Bone marrow (tissue), 2 donors: ENCODE measurements at regions not wholly inside any gene's neighbourhood (a gene's known extent, or its start where the extent isn't known, plus 50 kb on each side); places are given as distances from the start of the nearest gene placed in this dataset.
"Not testable (repeated sequence)": the region's sequence is repeated elsewhere in the genome, so short reads cannot be mapped to it uniquely, and the experiment has no call there.

Experiments used
- DNase-seq, 2 donors: peaks; one replicate each; lab custom pipeline; 2025; lab: John Stamatoyannopoulos, UW

DNA sequence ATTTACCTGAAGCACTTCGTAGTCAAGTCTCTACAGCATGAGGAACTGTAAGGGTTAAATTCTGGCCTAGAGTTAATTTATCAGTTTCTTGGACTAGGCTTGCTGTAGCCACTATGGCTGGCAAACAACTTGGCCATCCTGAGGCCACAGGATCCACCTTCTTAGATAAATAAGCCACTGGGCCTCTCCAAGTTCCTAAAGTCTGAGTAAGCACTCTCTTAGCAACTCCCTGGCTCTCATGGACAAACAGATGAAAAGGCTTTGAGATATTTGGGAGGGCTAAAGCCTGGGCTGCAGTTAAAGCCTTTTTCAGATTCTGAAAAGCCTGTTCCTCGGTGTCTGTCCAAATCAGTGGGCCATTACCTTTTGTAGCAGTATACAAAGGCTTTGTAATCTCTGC is 675.0 kb downstream of the TMEM121 start:
- no peak for DNase-seq

DNA sequence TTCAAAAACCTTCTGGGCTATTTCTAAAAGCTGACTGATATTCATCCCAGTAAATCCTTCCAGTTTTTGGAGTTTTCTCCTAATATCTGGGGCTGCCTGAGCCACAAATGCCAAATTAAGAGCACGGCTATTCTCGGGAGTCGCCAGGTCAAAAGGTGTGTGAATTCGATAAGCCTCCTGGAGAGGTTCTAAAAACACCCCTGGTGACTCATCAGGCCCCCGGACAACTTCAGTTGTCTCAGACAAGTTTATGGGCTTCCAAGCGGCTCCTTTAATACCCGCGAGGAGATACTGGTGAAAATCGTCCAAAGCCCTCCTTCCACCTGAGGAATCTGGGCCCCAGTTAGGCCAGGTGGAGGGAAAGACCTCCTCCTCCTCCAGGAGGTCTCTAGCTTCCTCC is 677.1 kb downstream of the TMEM121 start:
- no peak for DNase-seq

DNA sequence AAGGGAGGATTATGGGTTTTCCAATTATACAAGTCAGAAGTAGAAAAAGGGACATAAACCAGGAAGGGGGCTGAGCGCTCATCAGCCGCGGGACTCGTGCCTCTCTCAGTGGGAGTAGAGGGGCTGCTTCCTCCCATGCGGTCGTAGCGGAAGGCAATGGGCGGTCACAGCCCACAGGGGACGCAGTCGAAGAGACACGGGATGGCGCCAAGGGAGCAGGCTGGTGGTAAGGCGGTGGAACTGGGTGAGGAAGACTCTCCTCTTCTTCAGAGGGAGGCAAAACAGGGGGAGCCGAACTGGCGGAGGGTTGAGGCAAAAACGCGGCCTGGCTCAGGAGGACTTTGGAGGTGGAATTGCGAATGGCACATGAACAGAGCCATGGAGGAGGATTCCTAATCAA is 677.7 kb downstream of the TMEM121 start:
- no peak for DNase-seq

DNA sequence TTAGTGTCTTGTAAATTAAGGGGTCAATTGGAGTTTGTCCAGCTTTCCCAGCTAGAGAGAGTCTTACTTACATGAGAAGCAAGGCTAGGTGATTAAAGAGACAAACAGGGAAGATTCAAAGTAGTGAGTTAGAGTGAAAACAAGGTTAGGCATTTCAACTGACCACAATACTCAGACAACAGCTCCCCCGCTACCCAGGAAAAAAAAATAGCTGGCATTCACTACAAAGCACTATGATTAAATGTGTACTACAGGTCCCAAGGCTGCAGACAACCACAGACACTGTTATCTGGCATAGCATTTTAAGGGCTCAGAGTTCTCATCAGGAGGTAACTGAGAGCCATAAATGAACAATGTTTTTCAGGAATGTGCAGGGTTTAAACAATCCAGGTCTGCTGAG is 680.9 kb downstream of the TMEM121 start:
- DNase-seq = no peak

DNA sequence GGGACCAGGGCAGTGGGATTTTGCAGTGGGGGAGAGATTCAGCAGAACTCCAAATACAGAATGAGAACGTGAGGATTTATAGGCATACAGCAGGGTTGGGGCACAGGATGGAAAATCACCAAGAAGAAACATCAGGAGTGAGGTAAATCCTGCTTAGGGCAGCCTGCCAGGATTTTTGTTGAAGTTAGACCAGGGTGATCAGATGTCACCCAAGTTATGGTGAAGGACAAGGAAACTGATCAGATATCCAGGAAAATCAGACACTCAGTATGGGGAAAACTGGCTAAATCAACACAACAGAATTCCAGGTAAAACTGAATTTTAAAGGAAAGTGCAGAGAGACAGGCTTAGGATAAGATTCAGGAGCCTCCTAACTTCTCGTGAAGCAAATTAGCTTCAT is 682.4 kb downstream of the TMEM121 start:
- DNase-seq = no peak

DNA sequence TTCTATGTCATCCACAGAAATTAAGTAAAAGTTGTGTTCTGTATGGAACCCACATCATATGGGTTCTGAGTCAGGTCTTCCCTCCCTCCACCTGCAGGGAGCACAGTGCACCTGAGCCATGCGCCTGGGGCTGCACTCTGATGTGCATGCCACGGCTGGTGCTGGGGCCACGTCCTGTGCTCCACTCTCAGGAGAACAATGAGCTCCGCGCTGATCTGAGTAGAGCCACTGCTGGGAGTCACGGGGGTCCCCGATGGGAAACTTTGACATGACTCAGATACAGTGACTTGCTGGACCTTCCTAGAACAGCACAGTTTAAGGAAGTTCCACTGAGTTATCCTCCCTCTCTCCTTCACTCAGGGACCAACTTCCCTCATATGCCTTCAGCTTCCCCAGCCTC is 683.4 kb downstream of the TMEM121 start:
- DNase-seq = no peak

DNA sequence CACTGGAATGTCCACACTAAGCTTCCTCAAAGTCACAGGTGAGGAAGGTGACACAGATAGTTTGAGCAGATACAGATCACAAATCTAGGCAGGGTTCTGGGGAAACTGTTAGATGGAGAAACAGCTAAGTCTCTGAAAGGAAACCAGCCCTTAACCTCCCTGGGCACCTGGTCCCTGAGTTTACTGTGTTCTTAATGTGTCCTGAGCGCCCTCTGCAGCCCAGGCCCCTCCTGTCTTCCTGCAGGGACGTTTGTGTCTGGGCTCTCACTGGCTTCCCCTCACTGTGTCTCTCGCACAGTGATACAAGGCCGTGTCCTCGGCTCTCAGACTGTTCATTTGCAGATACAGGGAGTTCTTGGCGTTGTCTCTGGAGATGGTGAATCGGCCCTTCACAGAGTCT is 684.3 kb downstream of the TMEM121 start:
- DNase-seq = peak in 1 of 2 donors; percentile 45

DNA sequence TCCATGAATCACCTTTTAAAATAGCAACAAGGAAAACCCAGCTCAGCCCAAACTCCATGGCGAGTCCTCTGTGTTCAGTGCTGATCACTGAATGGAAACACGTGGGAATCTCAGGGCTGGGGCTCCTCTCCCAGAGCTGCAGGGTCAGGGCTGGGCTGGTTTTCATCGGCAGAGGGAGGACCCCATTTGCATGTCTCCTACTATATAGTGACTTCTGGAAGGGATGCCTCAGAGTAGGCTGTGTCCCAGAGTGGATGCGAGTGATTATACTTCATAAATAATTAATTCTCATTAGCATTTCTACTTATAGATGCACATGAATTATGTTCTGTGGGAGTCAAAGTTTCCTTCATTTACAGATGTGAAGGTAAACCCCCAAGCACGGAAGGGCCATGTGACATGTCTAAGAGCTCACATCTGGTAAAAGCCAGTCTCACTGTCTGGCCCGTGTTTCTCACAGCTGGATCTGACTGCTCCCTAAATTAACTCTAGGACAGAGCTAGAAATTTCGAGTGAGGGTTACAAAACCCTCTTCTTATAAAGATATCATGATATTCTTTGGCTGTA is 685.0 kb downstream of the TMEM121 start:
- DNase-seq = no peak

DNA sequence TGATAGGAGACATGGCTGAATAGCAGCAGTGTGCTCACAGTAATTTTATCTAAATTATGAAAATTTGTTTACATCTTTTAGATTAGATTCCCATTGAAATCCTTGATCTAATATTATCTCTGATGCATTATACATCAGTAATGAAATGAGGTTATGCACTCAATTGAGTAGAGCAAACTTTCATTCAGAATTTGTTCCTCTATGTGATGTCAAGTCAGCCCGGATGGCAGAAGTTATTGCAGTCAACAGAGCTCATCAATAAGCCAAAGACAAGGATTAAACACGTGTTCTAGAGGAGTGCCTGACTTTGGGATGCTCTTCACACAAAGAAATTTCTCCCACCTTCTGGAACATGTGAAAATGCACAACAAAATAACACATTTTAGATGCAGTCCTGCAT is 688.8 kb downstream of the TMEM121 start:
- no peak for DNase-seq

DNA sequence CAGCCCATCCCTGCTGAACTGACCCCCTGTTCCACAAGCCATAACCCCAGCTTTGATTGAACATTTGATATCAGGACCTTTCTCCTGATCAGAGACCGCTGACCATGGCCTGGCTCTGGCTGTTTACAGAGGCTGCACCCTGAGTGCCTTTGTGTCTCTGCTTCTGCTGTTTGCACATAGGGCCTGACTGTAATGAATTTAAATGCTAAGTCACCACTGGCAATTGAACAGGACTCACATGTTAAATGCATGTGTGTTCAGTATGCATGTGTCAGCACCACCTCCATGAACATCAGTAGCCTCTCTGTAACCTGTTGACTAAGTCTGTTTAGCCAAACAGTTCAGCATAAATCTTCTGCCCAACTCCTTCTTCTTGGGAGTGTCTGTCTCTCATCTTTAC is 690.3 kb downstream of the TMEM121 start:
- DNase-seq = no peak

DNA sequence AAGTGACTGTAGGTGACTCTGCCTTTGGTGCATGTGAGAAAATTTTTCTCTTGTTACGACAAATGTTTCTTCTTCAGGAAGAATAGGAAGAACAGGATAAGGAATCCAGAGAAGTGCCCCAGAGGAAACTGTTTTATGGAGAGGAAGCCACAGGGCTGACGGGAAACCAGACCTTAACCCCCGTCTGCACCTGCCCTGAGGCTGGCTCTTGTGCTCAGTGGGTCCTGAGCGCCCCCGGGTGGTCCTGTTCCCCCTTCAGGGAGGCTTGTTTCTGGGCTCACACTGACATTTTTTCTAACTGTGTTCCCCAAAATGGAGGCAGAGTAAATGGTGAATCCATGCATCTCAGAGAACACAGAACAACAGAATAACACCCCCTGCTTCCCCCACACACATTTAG is 691.8 kb downstream of the TMEM121 start:
- peak in 1 of 2 donors; percentile 73 for DNase-seq

DNA sequence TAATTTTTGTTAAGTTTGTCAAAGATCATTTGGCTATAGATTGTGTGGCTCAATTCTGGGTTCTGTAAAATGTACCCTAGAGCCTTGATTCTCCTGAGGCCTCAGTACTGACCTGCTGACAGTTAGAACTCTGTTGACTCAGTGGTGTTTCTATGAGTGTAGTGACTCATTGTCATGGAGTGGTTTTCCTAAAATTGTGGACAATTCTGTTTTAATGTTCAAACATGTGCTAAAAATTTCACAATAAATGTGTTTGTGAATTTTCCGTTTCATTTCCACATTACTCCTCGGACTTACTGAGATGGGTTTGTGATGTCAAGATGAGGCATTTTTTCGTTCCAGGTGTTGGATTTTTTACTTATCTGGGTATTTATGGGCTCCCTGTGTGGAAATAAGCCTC is 695.9 kb downstream of the TMEM121 start:
- no peak for DNase-seq

DNA sequence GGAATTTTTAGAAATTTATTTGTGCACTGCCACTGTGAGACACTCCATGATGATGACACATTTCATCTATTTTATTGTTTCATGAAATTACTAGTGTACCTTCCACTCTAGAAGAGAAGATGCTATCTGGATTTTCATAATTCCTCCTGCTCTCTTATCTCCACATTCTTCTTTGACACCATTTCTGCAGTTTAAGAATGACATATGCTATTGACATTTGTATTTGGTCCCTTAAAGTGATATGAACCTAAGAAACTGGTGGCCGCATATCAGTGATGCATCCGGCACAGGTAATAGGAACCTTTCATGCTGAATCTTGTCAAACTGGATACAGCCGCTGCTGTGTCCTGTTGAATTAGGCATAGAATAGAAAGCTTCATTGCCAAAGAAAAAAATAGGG is 696.3 kb downstream of the TMEM121 start:
- DNase-seq = peak in 1 of 2 donors; percentile 6

DNA sequence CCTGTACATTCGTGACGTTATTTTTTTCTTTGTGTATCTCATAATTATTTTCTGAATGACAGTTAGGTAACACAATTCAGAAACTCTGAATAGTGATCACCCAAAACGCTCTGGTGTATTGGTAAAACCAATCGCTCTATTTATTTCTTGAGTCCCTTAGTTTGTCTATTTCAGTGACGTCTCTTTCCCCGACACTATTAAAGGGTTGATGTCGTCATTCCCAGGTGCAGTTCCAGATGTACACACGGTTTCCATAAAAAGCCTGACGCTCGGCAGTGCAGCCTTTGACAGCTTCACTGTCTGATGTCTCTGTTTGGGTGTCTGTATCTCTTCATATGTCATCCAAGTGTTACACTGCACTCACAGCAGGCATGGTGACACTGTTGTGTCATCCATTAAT is 701.4 kb downstream of the TMEM121 start:
- no peak for DNase-seq

DNA sequence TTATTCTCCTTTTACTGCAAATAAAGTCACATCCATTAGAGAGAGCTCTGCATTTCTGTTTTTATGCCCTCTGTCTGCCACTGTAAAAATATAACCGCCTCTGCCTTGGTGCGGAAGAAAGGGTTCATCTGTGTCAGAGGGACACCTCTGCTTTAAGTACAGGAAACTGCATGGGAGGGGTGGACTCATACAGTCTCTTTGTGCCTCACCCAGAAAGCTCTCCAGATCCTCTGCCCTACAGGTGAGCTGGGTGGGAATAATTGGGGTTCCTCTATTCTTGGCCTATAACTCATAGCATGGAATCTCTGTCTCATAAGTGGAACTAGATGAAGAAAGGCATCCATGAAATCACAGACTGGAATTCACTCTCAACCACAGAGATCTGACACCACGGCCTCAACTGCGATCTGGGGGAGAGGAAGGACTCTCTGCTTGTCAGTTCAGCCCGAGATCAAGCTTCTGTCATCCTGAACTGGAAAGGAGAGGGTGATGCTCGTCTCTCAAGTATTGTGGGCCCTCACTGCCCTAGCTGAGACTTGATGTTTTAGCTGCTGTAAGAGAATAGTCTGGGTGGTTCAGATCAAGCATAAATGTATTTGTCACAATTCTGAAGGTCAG is 702.3 kb downstream of the TMEM121 start:
- no peak for DNase-seq

DNA sequence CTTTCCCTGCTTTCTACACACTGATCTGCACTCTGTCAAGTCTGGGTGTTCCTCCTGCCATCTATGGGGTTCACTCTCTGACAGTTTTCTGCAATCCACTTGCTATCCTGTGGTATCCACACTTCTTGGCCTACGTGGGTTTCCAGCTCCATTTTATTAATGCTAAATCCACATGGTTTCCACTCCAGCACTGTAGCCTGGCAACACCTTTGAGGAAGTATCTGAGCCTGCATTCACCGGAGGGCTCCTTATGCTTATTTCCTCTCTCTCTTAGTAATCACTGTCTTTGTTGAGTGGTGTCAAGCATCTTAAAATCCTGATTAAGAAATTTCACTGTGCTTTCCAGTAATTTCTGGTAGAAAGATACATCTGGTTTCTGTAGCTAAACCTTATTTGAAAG is 703.7 kb downstream of the TMEM121 start:
- DNase-seq = no peak

DNA sequence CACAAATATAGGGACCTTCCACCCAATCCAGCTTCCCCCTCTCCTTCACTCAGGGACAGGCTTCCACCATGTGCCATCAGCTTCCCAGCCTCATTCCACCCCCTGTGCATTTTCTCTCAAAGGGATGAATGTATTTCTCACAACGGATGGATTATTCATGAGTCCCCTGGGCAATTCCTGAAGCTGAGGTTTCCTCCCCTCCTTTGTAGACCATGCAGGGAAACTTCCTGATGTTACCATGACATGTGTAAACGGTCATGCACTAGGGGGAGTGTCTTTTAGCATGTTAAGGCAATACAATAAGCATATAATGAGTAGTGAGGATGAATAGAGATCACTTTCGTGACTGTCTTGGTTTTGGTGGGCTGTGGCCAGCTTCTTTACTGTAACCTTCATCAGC is 706.8 kb downstream of the TMEM121 start:
- not testable (repeated sequence) for DNase-seq

DNA sequence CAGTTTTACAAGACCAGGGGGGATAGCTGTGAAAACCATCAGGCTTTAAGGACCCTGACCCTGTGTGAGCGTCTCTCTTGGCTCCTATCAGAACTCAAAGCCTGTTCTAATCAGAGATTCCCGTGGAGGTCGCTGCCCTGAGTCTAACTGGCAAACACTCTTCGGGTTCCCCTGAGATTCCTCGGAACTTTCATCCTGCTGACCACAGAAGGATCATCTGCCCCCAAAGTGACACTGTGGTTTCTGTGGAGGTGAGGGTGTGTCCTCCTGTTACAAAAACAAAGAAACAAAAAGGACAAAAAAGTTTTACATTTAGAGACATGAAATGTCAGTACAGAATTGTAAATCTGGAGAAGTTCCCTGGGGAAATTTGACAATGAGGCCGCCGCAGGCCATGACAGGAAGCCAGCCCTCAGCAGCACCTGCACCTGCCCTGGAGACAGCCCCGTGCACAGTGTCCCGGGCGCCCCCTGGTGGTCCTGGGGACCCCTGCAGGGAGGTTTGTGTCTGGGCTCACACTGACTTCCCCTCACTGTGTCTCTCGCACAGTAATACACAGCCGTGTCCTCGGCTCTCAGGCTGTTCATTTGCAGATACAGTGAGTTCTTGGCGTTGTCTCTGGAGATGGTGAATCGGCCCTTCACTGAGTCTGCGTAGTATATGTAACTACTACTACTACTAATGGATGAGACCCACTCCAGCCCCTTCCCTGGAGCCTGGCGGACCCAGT is 708.3 kb downstream of the TMEM121 start:
- DNase-seq = not testable (repeated sequence)

DNA sequence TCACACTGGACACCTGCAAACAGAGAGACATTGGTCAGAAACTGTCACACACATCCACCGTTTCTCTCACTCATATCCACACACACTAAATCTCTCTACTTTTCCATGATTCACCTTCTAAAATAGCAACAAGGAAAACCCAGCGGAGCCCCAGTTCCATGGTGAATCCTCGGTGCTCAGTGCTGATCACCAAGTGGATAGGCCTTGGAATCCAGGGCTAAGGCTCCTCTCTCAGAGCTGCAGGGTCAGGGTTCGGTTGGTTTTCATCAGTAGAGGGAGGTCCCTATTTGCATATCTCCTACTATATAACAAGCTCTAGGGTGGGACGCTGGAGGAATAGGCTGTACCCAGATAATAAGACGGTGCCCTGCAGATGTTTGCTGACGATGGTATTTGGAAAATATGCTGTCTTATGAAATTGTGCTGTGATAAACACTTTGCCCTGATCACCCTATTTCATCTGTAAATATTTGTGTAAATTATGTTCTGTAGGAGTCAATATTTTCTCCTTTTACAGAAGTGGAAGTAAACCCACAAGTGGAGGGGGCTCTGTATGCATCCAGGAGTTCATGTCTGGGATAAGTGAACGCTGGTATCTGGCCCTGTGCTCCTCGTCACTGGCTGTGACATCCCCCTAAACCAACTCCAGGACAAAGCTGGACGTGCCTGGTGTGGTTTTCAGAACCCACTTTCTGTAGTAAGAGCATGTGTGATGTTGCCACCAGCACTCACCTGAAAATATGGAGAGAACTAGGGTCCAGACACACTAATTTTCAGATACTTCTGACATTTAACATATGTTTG is 709.2 kb downstream of the TMEM121 start:
- no peak for DNase-seq

DNA sequence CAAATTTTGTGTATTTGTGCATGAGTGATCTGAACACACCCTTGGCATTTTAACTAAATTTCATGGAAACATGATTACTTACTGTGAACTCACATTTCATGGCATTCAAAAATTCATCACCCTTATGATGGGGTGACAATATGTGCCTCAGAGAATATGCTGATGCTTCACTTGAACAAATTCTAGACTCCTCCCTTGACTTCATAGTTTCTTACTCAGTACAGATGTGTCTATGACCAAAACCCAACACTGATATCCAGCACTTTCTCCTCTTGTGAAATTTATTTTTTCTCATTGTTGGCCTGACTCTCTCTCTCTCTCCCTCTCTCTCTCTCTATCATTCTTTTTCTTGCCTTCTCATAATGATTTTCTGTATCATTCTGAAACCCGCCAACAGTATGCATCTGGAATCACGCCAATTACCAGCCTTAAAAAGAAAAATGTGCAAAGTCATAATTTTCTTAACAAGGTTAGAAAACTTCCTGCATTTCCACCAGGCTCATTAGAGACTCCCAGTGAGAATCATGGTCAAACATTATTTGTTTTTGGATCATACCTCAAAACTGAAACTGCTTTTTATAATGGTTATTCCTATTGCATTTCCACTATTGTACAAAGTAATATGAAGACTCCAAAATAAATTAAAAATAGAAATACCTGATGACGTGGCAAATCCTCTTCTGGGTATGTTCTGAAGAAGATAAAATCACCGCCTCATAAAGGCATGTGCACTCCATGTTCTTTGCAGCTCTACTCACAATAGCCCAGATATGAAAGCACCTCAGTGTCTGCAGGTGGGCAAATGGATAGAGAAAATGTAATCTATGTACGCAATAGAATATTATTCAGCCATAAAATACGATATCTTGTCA is 722.2 kb downstream of the TMEM121 start:
- DNase-seq = no peak

DNA sequence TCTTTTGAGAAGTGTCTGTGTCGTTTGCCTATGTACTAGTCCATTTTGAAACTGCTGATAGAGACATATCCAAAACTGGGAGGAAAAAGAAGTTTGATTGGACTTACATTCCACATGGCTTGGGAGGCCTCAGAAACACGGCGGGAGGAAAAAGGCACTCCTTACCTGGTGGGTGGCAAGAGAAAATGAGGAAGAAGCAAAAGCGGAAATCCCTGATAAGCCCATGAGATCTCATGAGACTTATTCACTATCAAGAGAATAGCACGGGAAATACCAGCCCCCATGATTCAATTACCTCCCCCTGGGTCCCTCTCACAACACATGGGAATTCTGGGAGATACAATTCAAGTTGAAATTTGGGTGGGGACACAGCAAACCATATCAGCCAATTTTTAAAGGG is 727.6 kb downstream of the TMEM121 start:
- DNase-seq = not testable (repeated sequence)

DNA sequence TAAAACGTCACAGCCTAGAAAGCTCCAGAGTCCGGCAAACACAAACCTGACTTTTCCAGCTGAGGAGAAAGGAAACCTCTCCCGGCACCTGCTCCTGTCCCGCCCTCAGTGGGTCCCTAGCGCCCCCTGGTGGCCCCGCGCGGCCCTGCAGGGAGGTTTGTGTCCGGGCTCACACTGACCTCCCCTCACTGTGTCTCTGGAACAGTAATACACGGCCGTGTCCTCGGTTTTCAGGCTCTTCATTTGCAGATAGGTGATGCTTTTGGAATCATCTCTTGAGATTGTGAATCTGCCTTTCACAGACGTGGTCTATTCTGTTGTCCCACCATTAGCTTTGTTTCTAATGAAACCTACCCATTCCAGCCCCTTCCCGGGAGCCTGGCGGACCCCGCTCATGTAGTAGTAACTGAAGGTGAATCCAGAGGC is 731.2 kb downstream of the TMEM121 start:
- DNase-seq = peak in 1 of 2 donors; percentile 17
